GM23248 (cell line): ENCODE measurements at regions not wholly inside any gene's neighbourhood (a gene's known extent, or its start where the extent isn't known, plus 50 kb on each side); places are given as distances from the start of the nearest gene placed in this dataset.

Experiments used
- EZH2 ChIP-seq: fragments of 200-600 bp; sonication (generic); IDR thresholded peaks from 2 replicates; pipeline ENCODE4 v1.6.1; 2018; ENCODE audit warnings: antibody characterized with exemption, mild to moderate bottlenecking; ENCODE audit not compliant: insufficient read depth, poor library complexity, severe bottlenecking
- EZH2phosphoT487 ChIP-seq: fragments of 200-600 bp; sonication (generic); IDR thresholded peaks from 2 replicates; pipeline ENCODE4 v1.6.1; 2018; ENCODE audit warnings: antibody characterized with exemption, moderate library complexity, mild to moderate bottlenecking, low read depth; ENCODE audit not compliant: insufficient read depth

- TF ChIP-seq EZH2 (no peak), EZH2phosphoT487 (no peak)
Observed at GRCh38 chr2:851078-851477, 99.6 kb upstream of the SNTG2 start.
